ENCODE measurements at regions not wholly inside any gene's neighbourhood (a gene's known extent, or its start where the extent isn't known, plus 50 kb on each side); places are given as distances from the start of the nearest gene placed in this dataset.

DNA sequence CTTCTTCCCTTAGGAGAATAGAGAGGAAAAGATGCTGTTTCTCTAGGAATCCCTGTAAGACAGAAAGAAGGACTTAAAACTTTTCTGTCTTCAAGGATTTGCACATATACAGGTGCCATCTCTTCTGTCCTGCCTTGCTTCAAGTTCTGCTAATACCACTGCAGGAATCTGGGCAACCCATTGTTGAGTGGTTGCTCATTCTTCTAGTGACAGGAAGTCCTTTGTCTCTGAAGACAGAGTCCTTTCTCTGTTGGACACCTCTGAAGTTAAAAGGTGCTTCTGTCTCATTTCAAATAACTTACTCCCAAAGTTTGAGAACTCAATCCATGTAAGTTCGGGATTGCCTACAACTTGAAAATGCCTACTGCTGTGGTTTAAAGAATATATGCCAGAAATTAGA is 114.4 kb upstream of the TMTC4 start:
- WGBS (ENCODE audit: low lambda C conversion rate): 52% methylated on average over 1 of the region's 1 CpG
- peaks cover 16% of the 10 kb centered on the region for H3K4me1 ChIP-seq (ENCODE audit: insufficient read depth, low read length)
- no peak overlapping the region for H3K9ac ChIP-seq (ENCODE audit: insufficient read depth, low read depth, low read length)
- H3K79me2 ChIP-seq (ENCODE audit: insufficient read depth, low read length): no peaks in the 10 kb centered on the region
- H3K36me3 ChIP-seq (replicated peaks in 1 of 2; ENCODE audit: control insufficient read depth in 1 of 2, insufficient read depth in 2 of 2, low read length in 2 of 2): no peaks in the 10 kb centered on the region
- no peak overlapping the region for H3K4me2 ChIP-seq (ENCODE audit: low read depth, low read length)
- peaks cover 0 to 7% of the 10 kb centered on the region in 2 experiments; a peak in 2 of 5 replicates for H3K27me3 ChIP-seq (ENCODE audit: control insufficient read depth in 1 of 2, insufficient read depth in 2 of 2, low read length in 2 of 2)
- H3K27ac ChIP-seq (ENCODE audit: extremely low read length, insufficient read depth, low read length): no peak overlapping the region
- no peak for FAIRE-seq
- DNase-seq (ENCODE audit: low spot score): no peak
- no peak for TF ChIP-seq TAF15 (IDR thresholded peaks at IDR 0.05; ENCODE audit: low read depth, low read length, poor library complexity, severe bottlenecking)
- TF ChIP-seq BCL6 (CRISPR knock-in tag; IDR thresholded peaks at IDR 0.05): no peak
- no peak for TF ChIP-seq ZNF562 (CRISPR knock-in tag; IDR thresholded peaks at IDR 0.05; ENCODE audit: borderline replicate concordance)
- TF ChIP-seq, protein P1, sequence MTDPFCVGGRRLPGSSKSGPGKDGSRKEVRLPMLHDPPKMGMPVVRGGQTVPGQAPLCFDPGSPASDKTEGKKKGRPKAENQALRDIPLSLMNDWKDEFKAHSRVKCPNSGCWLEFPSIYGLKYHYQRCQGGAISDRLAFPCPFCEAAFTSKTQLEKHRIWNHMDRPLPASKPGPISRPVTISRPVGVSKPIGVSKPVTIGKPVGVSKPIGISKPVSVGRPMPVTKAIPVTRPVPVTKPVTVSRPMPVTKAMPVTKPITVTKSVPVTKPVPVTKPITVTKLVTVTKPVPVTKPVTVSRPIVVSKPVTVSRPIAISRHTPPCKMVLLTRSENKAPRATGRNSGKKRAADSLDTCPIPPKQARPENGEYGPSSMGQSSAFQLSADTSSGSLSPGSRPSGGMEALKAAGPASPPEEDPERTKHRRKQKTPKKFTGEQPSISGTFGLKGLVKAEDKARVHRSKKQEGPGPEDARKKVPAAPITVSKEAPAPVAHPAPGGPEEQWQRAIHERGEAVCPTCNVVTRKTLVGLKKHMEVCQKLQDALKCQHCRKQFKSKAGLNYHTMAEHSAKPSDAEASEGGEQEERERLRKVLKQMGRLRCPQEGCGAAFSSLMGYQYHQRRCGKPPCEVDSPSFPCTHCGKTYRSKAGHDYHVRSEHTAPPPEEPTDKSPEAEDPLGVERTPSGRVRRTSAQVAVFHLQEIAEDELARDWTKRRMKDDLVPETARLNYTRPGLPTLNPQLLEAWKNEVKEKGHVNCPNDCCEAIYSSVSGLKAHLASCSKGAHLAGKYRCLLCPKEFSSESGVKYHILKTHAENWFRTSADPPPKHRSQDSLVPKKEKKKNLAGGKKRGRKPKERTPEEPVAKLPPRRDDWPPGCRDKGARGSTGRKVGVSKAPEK (CRISPR knock-in tag; IDR thresholded peaks at IDR 0.05; ENCODE audit: borderline replicate concordance): no peak
- ATAC-seq: no peak
- POLR2A ChIA-PET: no interaction called here
- CTCF ChIA-PET (ENCODE audit: low intra/inter-chr PET ratio, low total read pairs): no interaction called here
- no peaks in the 10 kb centered on the region for H4K20me1 ChIP-seq (ENCODE audit: insufficient read depth, low read length)
- H2AFZ ChIP-seq (ENCODE audit: low read length): no peak overlapping the region
- no peak overlapping the region; a peak in 1 of 6 replicates for H3K4me3 ChIP-seq (replicated peaks in 1 of 3; ENCODE audit: insufficient read depth in 1 of 3, low read depth in 2 of 3, low read length in 3 of 3)
- H3K9me3 ChIP-seq (ENCODE audit: low read length): peaks cover 5% of the 10 kb centered on the region
- intact Hi-C loops (cut with micrococcal nuclease; ENCODE audit: unreplicated experiment) (no loop called here), in situ Hi-C loops (cut with HindIII; ENCODE audit: extremely low pct_ligation_motif_present, low pct_unique_long_range_greater_than_20kb) (no loop called here)
- no TSS peak for BruUV-seq (replicated peaks)

DNA sequence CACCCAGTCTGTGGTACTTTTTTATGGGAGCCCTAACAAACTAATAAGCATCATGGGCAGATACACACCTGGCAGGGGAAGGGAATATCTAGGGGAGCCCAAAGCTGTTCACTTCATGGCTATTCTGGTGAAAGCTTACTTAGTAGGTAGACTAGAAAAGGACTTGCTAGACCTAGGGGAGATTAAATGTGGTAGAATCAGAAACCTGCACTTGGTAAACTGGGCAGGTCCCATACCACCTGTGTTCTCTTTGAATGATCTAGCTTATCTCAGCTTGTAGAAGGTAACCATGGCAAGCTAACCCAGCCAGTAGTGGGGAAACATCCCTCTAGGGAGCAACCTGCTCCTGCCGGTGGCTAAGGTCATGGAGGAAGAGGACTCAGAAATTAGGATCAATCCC is 113.9 kb upstream of the TMTC4 start:
- H4K20me1 ChIP-seq (ENCODE audit: insufficient read depth, low read length): no peaks in the 10 kb centered on the region
- peaks cover 16% of the 10 kb centered on the region for H3K4me1 ChIP-seq (ENCODE audit: insufficient read depth, low read length)
- BruUV-seq (replicated peaks): no TSS peak
- in situ Hi-C loops (cut with HindIII; ENCODE audit: extremely low pct_ligation_motif_present, low pct_unique_long_range_greater_than_20kb): no loop called here
- H2AFZ ChIP-seq (ENCODE audit: low read length): no peak overlapping the region
- H3K79me2 ChIP-seq (ENCODE audit: insufficient read depth, low read length): no peaks in the 10 kb centered on the region
- H3K9ac ChIP-seq (ENCODE audit: insufficient read depth, low read depth, low read length): no peak overlapping the region
- FAIRE-seq: no peak
- H3K4me2 ChIP-seq (ENCODE audit: low read depth, low read length): no peak overlapping the region
- ATAC-seq: no peak
- POLR2A ChIA-PET: no interaction called here
- H3K9me3 ChIP-seq (ENCODE audit: low read length): peaks cover 5% of the 10 kb centered on the region
- intact Hi-C loops (cut with micrococcal nuclease; ENCODE audit: unreplicated experiment): no loop called here
- H3K4me3 ChIP-seq (replicated peaks in 1 of 3; ENCODE audit: insufficient read depth in 1 of 3, low read depth in 2 of 3, low read length in 3 of 3): no peak overlapping the region
- DNase-seq (ENCODE audit: low spot score): no peak
- WGBS (ENCODE audit: low lambda C conversion rate): 38% methylated on average over 1 of the region's 1 CpG
- no peaks in the 10 kb centered on the region for H3K36me3 ChIP-seq (replicated peaks in 1 of 2; ENCODE audit: control insufficient read depth in 1 of 2, insufficient read depth in 2 of 2, low read length in 2 of 2)
- no peak for TF ChIP-seq JDP2 (CRISPR knock-in tag; IDR thresholded peaks at IDR 0.05; ENCODE audit: borderline replicate concordance)
- TF ChIP-seq ZFP36L1 (CRISPR knock-in tag; IDR thresholded peaks at IDR 0.05): no peak
- no peak overlapping the region for H3K27ac ChIP-seq (ENCODE audit: extremely low read length, insufficient read depth, low read length)
- CTCF ChIA-PET (ENCODE audit: low intra/inter-chr PET ratio, low total read pairs): no interaction called here
- H3K27me3 ChIP-seq (ENCODE audit: control insufficient read depth in 1 of 2, insufficient read depth in 2 of 2, low read length in 2 of 2): peaks cover 0 to 7% of the 10 kb centered on the region in 2 experiments; a peak in 2 of 5 replicates
